Right renal pelvis (tissue), 4 donors: ENCODE measurements at regions not wholly inside any gene's neighbourhood (a gene's known extent, or its start where the extent isn't known, plus 50 kb on each side); places are given as distances from the start of the nearest gene placed in this dataset.

Source experiments
- DNase-seq, 4 donors: peaks; one replicate each; pipeline ENCODE4 v3.0.0-alpha.2; 2013; ENCODE audit warnings: low read depth in 4 of 4, low spot score in 3 of 4, missing footprints in 1 of 4

- DNase-seq, result no peak
Measured at GRCh38 chr2:204104811-204105210, 168.2 kb downstream of the ICOS start.

GRCh38 chr2:204108330-204108751 lies 171.8 kb downstream of the ICOS start:
- peak; percentile 49 to 66 (median 61) for DNase-seq

GRCh38 chr2:204108781-204109295 lies 172.3 kb downstream of the ICOS start:
- no peak for DNase-seq

- DNase-seq, result no peak
Measured at GRCh38 chr2:204109681-204110080, 173.1 kb downstream of the ICOS start.

- DNase-seq, result no peak
Measured at GRCh38 chr2:204110338-204110741, 173.8 kb downstream of the ICOS start.

- DNase-seq, result no peak
Measured at GRCh38 chr2:204110751-204111516, 174.4 kb downstream of the ICOS start.

- DNase-seq, result no peak
Measured at GRCh38 chr2:204112084-204112770, 175.7 kb downstream of the ICOS start.

- DNase-seq, result no peak
Measured at GRCh38 chr2:204114295-204115136, 178.0 kb downstream of the ICOS start.

GRCh38 chr2:204115137-204116056 lies 178.8 kb downstream of the ICOS start:
- no peak for DNase-seq

GRCh38 chr2:204116159-204116792 lies 179.7 kb downstream of the ICOS start:
- no peak for DNase-seq

- no peak for DNase-seq
Measured at GRCh38 chr2:204122425-204122824, 185.9 kb downstream of the ICOS start.

- no peak for DNase-seq
Measured at GRCh38 chr2:204124140-204124750, 187.7 kb downstream of the ICOS start.

GRCh38 chr2:204126705-204127104 lies 190.1 kb downstream of the ICOS start:
- DNase-seq, result no peak

- DNase-seq, result no peak
Measured at GRCh38 chr2:204127238-204127637, 190.7 kb downstream of the ICOS start.

- no peak for DNase-seq
Measured at GRCh38 chr2:204129591-204130294, 193.2 kb downstream of the ICOS start.

GRCh38 chr2:204131621-204132020 lies 195.1 kb downstream of the ICOS start:
- no peak for DNase-seq

- no peak for DNase-seq
Measured at GRCh38 chr2:204133476-204133875, 196.9 kb downstream of the ICOS start.

GRCh38 chr2:204134421-204134820 lies 197.9 kb downstream of the ICOS start:
- no peak for DNase-seq
